GM12892 (cell line): ENCODE measurements at regions not wholly inside any gene's neighbourhood (a gene's known extent, or its start where the extent isn't known, plus 50 kb on each side); places are given as distances from the start of the nearest gene placed in this dataset.

ENCODE experiments used
- POLR2A ChIP-seq: IDR thresholded peaks from 2 replicates; pipeline ENCODE4 v1.6.1; 2011; ENCODE audit warnings: low read depth, low read length, control low read depth
- POLR2AphosphoS5 ChIP-seq: IDR thresholded peaks from 2 replicates; pipeline ENCODE4 v1.6.1; 2011; ENCODE audit warnings: low read depth, low read length, control low read depth

GRCh38 chr6:139960671-139961070, 586.2 kb upstream of the CITED2 start:
- TF ChIP-seq POLR2A (no peak), POLR2AphosphoS5 (no peak)
